HL-60 (cell line): ENCODE measurements at regions not wholly inside any gene's neighbourhood (a gene's known extent, or its start where the extent isn't known, plus 50 kb on each side); places are given as distances from the start of the nearest gene placed in this dataset.

Experiments
- GABPA ChIP-seq: IDR thresholded peaks from 2 replicates; pipeline ENCODE4 v1.6.1; 2012; ENCODE audit warnings: low read depth
- POLR2AphosphoS5 ChIP-seq: IDR thresholded peaks from 2 replicates; pipeline ENCODE4 v1.6.1; 2012; ENCODE audit warnings: low read depth
- SPI1 ChIP-seq: IDR thresholded peaks from 2 replicates; pipeline ENCODE4 v1.6.1; 2012; ENCODE audit warnings: low read depth, mild to moderate bottlenecking, borderline replicate concordance
- TF ChIP-seq, protein P1 (sequence below): IDR thresholded peaks from one replicate; pipeline ENCODE4 v1.5.1; 2011; ENCODE audit warnings: low read length, control low read depth, inconsistent platforms; ENCODE audit not compliant: insufficient read depth
- TF ChIP-seq, protein P2 (sequence below): IDR thresholded peaks from 2 replicates; pipeline ENCODE4 v1.6.1; 2012; ENCODE audit warnings: low read depth; ENCODE audit not compliant: insufficient replicate concordance

DNA sequence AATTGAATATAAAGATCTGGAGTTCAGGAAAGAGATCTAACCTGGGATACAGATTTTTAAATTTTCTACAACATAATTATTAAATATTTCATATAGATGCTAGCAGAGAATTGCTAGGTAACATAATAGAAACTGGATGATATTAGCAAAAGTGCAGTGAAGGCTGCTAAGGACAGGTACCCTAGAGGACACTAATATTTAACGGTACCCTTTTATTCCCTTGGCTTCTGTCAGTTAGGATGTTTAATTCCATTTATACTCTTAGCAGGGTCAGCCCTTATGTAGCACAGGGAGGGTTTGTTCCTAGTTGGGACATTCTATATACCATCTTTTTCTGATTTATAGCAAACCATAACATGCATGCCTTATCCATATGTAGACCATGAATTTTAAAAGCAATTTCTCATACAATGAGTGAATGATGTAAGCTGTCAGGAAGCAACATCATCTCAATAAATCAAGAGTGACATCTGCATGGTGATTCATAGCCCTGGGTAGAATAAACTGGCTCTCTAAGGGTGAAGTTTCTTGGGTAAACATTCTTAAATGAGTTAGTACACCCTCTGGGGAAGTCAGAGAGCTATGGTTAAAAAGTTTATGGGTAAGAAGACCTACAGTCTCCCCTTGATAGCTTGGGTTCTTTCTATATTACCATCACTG lies 404.4 kb upstream of the MGAT4C start:
- TF ChIP-seq, protein P1, sequence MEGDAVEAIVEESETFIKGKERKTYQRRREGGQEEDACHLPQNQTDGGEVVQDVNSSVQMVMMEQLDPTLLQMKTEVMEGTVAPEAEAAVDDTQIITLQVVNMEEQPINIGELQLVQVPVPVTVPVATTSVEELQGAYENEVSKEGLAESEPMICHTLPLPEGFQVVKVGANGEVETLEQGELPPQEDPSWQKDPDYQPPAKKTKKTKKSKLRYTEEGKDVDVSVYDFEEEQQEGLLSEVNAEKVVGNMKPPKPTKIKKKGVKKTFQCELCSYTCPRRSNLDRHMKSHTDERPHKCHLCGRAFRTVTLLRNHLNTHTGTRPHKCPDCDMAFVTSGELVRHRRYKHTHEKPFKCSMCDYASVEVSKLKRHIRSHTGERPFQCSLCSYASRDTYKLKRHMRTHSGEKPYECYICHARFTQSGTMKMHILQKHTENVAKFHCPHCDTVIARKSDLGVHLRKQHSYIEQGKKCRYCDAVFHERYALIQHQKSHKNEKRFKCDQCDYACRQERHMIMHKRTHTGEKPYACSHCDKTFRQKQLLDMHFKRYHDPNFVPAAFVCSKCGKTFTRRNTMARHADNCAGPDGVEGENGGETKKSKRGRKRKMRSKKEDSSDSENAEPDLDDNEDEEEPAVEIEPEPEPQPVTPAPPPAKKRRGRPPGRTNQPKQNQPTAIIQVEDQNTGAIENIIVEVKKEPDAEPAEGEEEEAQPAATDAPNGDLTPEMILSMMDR, result no peak
- no peak for TF ChIP-seq POLR2AphosphoS5
- TF ChIP-seq, protein P2, sequence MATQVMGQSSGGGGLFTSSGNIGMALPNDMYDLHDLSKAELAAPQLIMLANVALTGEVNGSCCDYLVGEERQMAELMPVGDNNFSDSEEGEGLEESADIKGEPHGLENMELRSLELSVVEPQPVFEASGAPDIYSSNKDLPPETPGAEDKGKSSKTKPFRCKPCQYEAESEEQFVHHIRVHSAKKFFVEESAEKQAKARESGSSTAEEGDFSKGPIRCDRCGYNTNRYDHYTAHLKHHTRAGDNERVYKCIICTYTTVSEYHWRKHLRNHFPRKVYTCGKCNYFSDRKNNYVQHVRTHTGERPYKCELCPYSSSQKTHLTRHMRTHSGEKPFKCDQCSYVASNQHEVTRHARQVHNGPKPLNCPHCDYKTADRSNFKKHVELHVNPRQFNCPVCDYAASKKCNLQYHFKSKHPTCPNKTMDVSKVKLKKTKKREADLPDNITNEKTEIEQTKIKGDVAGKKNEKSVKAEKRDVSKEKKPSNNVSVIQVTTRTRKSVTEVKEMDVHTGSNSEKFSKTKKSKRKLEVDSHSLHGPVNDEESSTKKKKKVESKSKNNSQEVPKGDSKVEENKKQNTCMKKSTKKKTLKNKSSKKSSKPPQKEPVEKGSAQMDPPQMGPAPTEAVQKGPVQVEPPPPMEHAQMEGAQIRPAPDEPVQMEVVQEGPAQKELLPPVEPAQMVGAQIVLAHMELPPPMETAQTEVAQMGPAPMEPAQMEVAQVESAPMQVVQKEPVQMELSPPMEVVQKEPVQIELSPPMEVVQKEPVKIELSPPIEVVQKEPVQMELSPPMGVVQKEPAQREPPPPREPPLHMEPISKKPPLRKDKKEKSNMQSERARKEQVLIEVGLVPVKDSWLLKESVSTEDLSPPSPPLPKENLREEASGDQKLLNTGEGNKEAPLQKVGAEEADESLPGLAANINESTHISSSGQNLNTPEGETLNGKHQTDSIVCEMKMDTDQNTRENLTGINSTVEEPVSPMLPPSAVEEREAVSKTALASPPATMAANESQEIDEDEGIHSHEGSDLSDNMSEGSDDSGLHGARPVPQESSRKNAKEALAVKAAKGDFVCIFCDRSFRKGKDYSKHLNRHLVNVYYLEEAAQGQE, result no peak
- no peak for TF ChIP-seq GABPA
- TF ChIP-seq SPI1, result no peak
